WTC11 (cell line): ENCODE measurements at regions not wholly inside any gene's neighbourhood (a gene's known extent, or its start where the extent isn't known, plus 50 kb on each side); places are given as distances from the start of the nearest gene placed in this dataset.
"Not testable (repeated sequence)": the region's sequence is repeated elsewhere in the genome, so short reads cannot be mapped to it uniquely, and the experiment has no call there.

ENCODE experiments used
- ATAC-seq: fragments of 200-7000 bp; cut with Tn5 transposase; 2 replicates; pipeline ENCODE4 v1.10.0; 2021; ENCODE audit warnings: mild to moderate bottlenecking, moderate library complexity
- CTCF ChIA-PET: fragments of 300-600 bp; sonication (Branson Sonifier 250); formaldehyde crosslinking; loops from one replicate; lab custom pipeline; 2021; ENCODE audit warnings: antibody characterized with exemption; lab: Charles Lee
- POLR2A ChIA-PET: fragments of 350-600 bp; sonication (Branson Sonifier 250); formaldehyde crosslinking; loops from one replicate; lab custom pipeline; 2021; ENCODE audit warnings: antibody characterized with exemption; lab: Charles Lee
- DNase-seq: peaks from one replicate; pipeline ENCODE4 v3.0.0; 2021; ENCODE audit warnings: low spot score
- H3K27ac Mint-ChIP-seq: 2 replicates; pipeline ENCODE4 v1.8.0; 2021; ENCODE audit warnings: mixed read lengths
- H3K27me3 Mint-ChIP-seq: 2 replicates; pipeline ENCODE4 v1.8.0; 2021; ENCODE audit warnings: low read depth, mild to moderate bottlenecking, moderate library complexity, mixed read lengths
- H3K36me3 Mint-ChIP-seq: 2 replicates; pipeline ENCODE4 v1.8.0; 2021; ENCODE audit warnings: mixed read lengths
- H3K4me1 Mint-ChIP-seq: 2 replicates; pipeline ENCODE4 v1.8.0; 2022; ENCODE audit warnings: mixed read lengths
- H3K4me3 Mint-ChIP-seq: 2 replicates; pipeline ENCODE4 v1.8.0; 2021; ENCODE audit warnings: mild to moderate bottlenecking, moderate library complexity, mixed read lengths
- H3K9me3 Mint-ChIP-seq: 2 replicates; pipeline ENCODE4 v1.8.0; 2021; ENCODE audit warnings: mixed read lengths
- ETV6 ChIP-seq: sonication (generic); formaldehyde crosslinking; IDR thresholded peaks from 2 replicates; pipeline ENCODE4 v1.8.1; 2022; ENCODE audit warnings: mild to moderate bottlenecking, missing genetic modification reagents
- JAZF1 ChIP-seq: fragments of 250-450 bp; sonication (Bioruptor Pico); IDR thresholded peaks from 2 replicates; pipeline ENCODE4 v1.9.0; 2021; ENCODE audit warnings: moderate library complexity, mild to moderate bottlenecking, inconsistent platforms
- SOX15 ChIP-seq: fragments of 250-450 bp; sonication (Bioruptor Pico); IDR thresholded peaks from 2 replicates; pipeline ENCODE4 v1.9.0; 2021; ENCODE audit warnings: mild to moderate bottlenecking
- TEAD4 ChIP-seq: sonication (generic); formaldehyde crosslinking; IDR thresholded peaks from 2 replicates; pipeline ENCODE4 v1.8.0; 2022; ENCODE audit warnings: mild to moderate bottlenecking, missing genetic modification reagents
- ZBTB21 ChIP-seq: sonication (generic); formaldehyde crosslinking; IDR thresholded peaks from 2 replicates; pipeline ENCODE4 v1.8.1; 2023; ENCODE audit warnings: mild to moderate bottlenecking, missing genetic modification reagents, borderline replicate concordance
- ZNF121 ChIP-seq: sonication (generic); formaldehyde crosslinking; IDR thresholded peaks from 2 replicates; pipeline ENCODE4 v1.8.0; 2023; ENCODE audit warnings: missing genetic modification reagents
- ZNF317 ChIP-seq: sonication (generic); formaldehyde crosslinking; IDR thresholded peaks from 2 replicates; pipeline ENCODE4 v1.8.1; 2023; ENCODE audit warnings: low read depth, mild to moderate bottlenecking, moderate library complexity, missing genetic modification reagents, borderline replicate concordance
- ZNF423 ChIP-seq: fragments of 250-450 bp; sonication (Bioruptor Pico); IDR thresholded peaks from 2 replicates; pipeline ENCODE4 v2.1.2; 2022; ENCODE audit warnings: mild to moderate bottlenecking, moderate library complexity
- TF ChIP-seq, protein P1 (sequence below): sonication (generic); formaldehyde crosslinking; IDR thresholded peaks from 2 replicates; pipeline ENCODE4 v1.8.1; 2022; ENCODE audit warnings: mild to moderate bottlenecking, missing genetic modification reagents, moderate library complexity, borderline replicate concordance
- TF ChIP-seq, protein P2 (sequence below): fragments of 250-450 bp; sonication (Bioruptor Pico); IDR thresholded peaks from 2 replicates; pipeline ENCODE4 v1.9.0; 2021; ENCODE audit warnings: mild to moderate bottlenecking
- TF ChIP-seq, protein P3 (sequence below): sonication (generic); formaldehyde crosslinking; IDR thresholded peaks from 2 replicates; pipeline ENCODE4 v1.8.1; 2023; ENCODE audit warnings: mild to moderate bottlenecking, missing genetic modification reagents

DNA sequence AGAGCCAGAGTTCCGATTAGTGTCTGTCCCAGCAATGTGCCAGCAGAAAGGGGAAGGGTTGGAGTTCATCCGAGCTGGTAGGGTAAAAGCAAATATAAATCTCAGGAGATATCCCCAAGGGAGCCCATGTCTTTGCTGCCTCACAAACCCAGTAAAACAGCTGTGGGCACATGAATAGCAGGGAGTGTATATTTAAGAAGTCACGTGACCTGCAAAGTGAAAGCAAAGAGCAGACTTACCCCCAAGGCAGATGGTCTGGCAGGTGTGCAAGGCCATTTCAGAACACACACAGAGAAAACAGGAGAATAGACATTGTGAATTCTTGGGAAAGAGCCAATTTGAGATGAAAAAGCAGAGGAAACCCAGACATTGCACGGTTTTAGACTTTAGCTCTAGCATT is 653.4 kb downstream of the TGIF2LX start:
- CTCF ChIA-PET, H3K27ac Mint-ChIP-seq, H3K36me3 Mint-ChIP-seq, DNase-seq, H3K9me3 Mint-ChIP-seq, H3K4me1 Mint-ChIP-seq, ATAC-seq, POLR2A ChIA-PET, H3K27me3 Mint-ChIP-seq, H3K4me3 Mint-ChIP-seq: not testable (repeated sequence)

DNA sequence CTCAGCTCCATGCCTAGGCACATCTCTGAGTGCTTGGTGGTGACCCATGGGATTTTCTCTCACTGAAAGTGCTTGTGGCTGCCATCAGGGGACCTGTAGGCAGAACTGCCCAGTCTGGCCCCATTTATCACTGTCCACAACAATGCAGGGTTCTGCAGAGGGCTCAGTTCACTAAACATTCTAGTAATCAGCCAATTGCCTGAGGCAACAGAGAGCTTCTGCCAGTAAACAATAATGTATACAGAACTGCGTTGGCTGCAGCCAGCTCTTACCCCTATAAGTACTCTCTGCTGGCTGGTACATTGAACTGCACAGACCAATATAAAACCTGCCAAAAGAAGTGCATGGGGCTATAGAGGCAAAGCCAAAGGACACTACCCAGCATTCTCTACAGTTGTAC is 680.2 kb downstream of the TGIF2LX start:
- H3K36me3 Mint-ChIP-seq, H3K4me3 Mint-ChIP-seq, H3K27me3 Mint-ChIP-seq, H3K27ac Mint-ChIP-seq, H3K4me1 Mint-ChIP-seq, POLR2A ChIA-PET, CTCF ChIA-PET, DNase-seq, ATAC-seq, H3K9me3 Mint-ChIP-seq: not testable (repeated sequence)

DNA sequence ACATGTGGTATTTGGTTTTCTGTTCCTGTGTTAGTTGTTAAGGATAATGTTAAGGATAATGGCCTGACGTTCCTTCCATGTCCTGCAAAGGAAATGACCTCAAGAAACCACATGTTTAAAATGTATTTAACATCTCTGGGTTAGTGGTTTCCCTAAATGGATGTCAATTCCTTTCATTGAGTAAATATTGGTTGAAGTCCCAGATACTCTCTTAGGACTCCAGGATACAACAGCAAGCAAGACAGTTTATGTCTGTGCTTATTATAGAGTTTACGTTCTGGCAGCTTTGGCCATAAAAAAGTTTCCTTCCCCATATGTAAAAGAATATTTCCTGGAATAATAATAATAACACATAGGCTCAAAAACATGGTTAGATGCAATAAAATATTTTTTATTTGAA is 684.0 kb downstream of the TGIF2LX start:
- ATAC-seq, H3K27ac Mint-ChIP-seq, H3K4me1 Mint-ChIP-seq, H3K27me3 Mint-ChIP-seq, H3K36me3 Mint-ChIP-seq, CTCF ChIA-PET, H3K4me3 Mint-ChIP-seq, H3K9me3 Mint-ChIP-seq, DNase-seq, POLR2A ChIA-PET: not testable (repeated sequence)

DNA sequence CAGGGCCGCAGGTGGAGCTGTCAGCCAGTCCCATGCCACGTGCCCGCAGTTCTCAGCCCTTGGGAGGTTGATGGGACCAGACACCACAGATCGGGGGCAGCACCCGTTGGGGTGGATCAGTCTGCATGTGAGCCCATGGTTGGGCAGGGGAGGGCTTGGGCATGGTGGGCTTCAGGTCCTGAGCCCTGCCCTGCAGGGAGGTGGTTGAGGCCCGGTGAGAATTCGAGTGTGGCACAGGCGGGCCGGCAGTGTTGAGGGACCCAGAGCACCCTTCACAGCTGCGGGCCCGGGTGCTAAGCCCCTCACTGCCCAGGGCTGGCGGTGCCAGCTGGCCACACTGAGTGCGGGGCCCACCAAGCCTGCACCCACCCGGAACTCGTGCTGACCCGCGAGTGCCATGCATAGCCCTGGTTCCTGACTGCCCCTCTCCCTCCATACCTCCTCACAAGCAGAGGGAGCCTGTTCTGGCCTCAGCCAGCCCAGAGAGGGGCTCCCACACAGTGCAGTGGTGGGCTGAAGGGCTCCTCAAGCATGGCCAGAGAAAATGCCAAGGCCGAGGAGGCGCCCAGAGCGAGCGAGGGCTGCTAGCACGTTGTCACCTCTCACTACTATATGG is 696.1 kb downstream of the TGIF2LX start:
- H3K27ac Mint-ChIP-seq, result no peak overlapping the region

DNA sequence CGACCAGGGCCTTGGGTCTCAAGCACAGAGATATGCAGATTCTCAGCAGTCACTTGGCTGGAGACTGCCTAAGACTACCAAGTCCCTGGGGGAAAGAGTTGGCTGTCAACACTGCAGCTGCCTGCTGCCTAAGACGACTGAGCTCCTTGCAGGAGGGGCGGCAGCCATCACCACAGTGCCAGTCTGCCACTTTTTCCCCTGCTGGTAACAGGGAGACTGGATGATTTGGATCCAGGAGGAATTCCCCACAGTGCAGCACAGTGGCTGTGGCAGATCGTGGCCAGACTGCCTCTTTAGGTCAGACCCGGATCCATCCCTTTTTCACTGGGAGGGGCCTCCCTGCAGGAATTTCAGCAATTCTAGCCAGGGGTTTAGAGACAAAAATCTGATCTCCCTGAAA is 743.5 kb downstream of the TGIF2LX start:
- H3K9me3 Mint-ChIP-seq, H3K4me1 Mint-ChIP-seq, H3K27ac Mint-ChIP-seq, H3K4me3 Mint-ChIP-seq, H3K36me3 Mint-ChIP-seq, CTCF ChIA-PET, POLR2A ChIA-PET, H3K27me3 Mint-ChIP-seq: not testable (repeated sequence)
- DNase-seq (peak; percentile 23), ATAC-seq (peak; percentile 79)

More for the DNA sequence above, 696.1 kb downstream of the TGIF2LX start:
- Mint-ChIP-seq H3K27me3 (no peaks in the 10 kb centered on the region), H3K36me3 (0 out of 2 replicates have a peak, but pooled peaks cover 3% of the 10 kb centered on the region), H3K4me3 (no peak overlapping the region), H3K4me1 (no peaks in the 10 kb centered on the region), H3K9me3 (peaks cover 4% of the 10 kb centered on the region)
- ChIA-PET POLR2A (no interaction called here), CTCF (no interaction called here)
- DNase-seq (no peak), ATAC-seq (no peak)
- TF ChIP-seq ZBTB21 (no peak), SOX15 (no peak), TEAD4 (no peak), ZNF423 (CRISPR knock-in tag) (no peak), ETV6 (CRISPR knock-in tag) (no peak), JAZF1 (CRISPR knock-in tag) (no peak), ZNF121 (CRISPR knock-in tag) (no peak), ZNF317 (no peak)
- TF ChIP-seq, protein P1, sequence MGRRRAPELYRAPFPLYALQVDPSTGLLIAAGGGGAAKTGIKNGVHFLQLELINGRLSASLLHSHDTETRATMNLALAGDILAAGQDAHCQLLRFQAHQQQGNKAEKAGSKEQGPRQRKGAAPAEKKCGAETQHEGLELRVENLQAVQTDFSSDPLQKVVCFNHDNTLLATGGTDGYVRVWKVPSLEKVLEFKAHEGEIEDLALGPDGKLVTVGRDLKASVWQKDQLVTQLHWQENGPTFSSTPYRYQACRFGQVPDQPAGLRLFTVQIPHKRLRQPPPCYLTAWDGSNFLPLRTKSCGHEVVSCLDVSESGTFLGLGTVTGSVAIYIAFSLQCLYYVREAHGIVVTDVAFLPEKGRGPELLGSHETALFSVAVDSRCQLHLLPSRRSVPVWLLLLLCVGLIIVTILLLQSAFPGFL (CRISPR knock-in tag), result no peak
- TF ChIP-seq, protein P2, sequence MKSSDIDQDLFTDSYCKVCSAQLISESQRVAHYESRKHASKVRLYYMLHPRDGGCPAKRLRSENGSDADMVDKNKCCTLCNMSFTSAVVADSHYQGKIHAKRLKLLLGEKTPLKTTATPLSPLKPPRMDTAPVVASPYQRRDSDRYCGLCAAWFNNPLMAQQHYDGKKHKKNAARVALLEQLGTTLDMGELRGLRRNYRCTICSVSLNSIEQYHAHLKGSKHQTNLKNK (CRISPR knock-in tag), result no peak
- TF ChIP-seq, protein P3, sequence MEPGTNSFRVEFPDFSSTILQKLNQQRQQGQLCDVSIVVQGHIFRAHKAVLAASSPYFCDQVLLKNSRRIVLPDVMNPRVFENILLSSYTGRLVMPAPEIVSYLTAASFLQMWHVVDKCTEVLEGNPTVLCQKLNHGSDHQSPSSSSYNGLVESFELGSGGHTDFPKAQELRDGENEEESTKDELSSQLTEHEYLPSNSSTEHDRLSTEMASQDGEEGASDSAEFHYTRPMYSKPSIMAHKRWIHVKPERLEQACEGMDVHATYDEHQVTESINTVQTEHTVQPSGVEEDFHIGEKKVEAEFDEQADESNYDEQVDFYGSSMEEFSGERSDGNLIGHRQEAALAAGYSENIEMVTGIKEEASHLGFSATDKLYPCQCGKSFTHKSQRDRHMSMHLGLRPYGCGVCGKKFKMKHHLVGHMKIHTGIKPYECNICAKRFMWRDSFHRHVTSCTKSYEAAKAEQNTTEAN (CRISPR knock-in tag), result no peak

DNA sequence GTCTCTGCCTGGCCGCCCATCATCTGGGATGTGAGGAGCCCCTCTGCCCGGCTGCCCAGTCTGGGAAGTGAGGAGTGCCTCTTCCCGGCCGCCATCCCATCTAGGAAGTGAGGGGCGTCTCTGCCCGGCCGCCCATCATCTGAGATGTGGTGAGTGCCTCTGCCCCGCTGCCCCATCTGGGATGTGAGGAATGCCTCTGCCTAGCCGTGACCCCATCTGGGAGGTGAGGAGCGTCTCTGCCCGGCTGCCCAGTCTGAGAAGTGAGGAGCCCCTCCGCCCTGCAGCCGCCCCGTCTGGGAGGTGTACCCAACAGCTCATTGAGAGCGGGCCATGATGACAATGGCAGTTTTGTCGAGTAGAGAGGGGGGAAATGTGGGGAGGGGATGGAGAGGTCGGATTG is 721.1 kb upstream of the PABPC5 start:
- H3K9me3 Mint-ChIP-seq, H3K36me3 Mint-ChIP-seq, H3K4me1 Mint-ChIP-seq, H3K27me3 Mint-ChIP-seq, ATAC-seq, DNase-seq, POLR2A ChIA-PET, H3K4me3 Mint-ChIP-seq, CTCF ChIA-PET, H3K27ac Mint-ChIP-seq: not testable (repeated sequence)

DNA sequence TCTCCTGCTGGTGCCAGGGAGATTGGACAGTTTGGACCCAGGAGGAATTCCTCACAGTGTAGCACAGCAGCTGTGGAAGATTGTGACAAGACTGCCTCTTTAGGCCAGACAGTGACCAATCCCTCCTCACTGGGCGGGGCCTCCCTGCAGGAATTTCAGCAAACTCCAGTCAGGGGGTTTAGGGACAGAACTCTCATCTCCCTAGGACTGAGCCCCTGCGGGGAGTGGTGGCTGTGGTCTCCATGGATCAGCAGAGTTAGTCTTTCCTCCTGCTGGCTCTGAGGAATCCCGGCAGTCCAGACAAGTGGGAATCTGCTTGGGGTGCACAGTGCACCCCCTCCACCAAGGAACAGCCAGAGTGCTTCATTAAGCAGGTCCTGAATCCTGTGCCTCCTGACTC is 697.1 kb upstream of the PABPC5 start:
- H3K36me3 Mint-ChIP-seq, H3K27me3 Mint-ChIP-seq, H3K4me1 Mint-ChIP-seq, POLR2A ChIA-PET, DNase-seq, ATAC-seq, H3K27ac Mint-ChIP-seq, H3K4me3 Mint-ChIP-seq, CTCF ChIA-PET, H3K9me3 Mint-ChIP-seq: not testable (repeated sequence)

DNA sequence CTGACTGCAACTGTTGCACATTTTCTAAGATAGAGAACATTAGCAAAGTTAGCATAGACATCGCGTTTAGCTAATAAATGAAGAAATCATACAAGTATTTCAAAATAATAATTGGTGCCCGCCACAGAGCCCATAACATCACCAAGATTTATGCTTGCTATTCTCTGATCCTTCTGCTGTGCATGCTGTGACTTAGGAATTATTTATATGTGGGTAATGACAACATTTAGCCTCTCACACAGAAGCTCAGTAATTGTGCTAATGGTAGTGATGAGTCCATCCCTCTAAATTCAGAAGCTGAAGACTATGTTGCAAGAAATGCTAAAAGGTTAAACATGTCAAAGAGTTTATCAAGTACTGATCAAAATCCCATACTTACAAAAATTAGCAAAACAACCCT is 677.0 kb upstream of the PABPC5 start:
- POLR2A ChIA-PET, H3K27ac Mint-ChIP-seq, DNase-seq, H3K36me3 Mint-ChIP-seq, H3K27me3 Mint-ChIP-seq, H3K9me3 Mint-ChIP-seq, ATAC-seq, CTCF ChIA-PET, H3K4me3 Mint-ChIP-seq, H3K4me1 Mint-ChIP-seq: not testable (repeated sequence)

DNA sequence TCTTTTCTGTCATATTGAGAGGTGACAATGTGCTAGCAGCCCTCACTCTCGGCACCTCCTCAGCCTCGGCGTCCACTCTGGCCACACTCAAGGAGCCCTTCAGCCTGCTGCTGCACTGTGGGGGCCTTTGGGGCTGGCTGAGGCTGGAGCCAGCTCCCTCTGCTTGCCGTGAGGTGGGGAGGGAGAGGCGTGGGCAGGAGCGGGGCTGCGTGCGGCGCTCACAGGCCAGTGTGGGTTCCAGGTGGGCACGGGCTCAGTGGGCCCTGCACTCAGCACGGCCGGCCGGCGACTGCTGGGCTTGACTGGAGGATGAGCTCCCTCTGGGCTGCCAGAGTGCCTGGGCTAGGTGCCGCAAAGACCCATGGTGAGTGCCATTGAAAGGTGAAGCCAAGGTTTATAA is 669.2 kb upstream of the PABPC5 start:
- H3K4me1 Mint-ChIP-seq, ATAC-seq, DNase-seq, H3K4me3 Mint-ChIP-seq, H3K36me3 Mint-ChIP-seq, POLR2A ChIA-PET, CTCF ChIA-PET, H3K27me3 Mint-ChIP-seq, H3K9me3 Mint-ChIP-seq, H3K27ac Mint-ChIP-seq: not testable (repeated sequence)
